Astrocyte of the cerebellum (primary cell): ENCODE measurements at regions not wholly inside any gene's neighbourhood (a gene's known extent, or its start where the extent isn't known, plus 50 kb on each side); places are given as distances from the start of the nearest gene placed in this dataset.

Experiments
- DNase-seq: peaks from one replicate; pipeline ENCODE4 v3.0.0-alpha.2; 2011; ENCODE audit warnings: low read depth
- H3K4me3 ChIP-seq: 2 replicates; pipeline ENCODE4 v1.5.1; 2011; ENCODE audit warnings: mild to moderate bottlenecking, low read depth, low read length, moderate library complexity
- CTCF ChIP-seq: IDR thresholded peaks from 2 replicates; pipeline ENCODE4 v1.5.1; 2012; ENCODE audit warnings: low read length, low read depth, moderate library complexity, mild to moderate bottlenecking; ENCODE audit errors: missing control alignments
- in situ Hi-C: cut with HindIII; loops from 2 replicates; pipeline ENCODE4 v1.10.0; 2017; ENCODE audit warnings: low sequenced_read_pairs

- no peak for DNase-seq
- in situ Hi-C loops = no loop called here
- H3K4me3 ChIP-seq = no peak overlapping the region
- TF ChIP-seq CTCF = no peak
Observed at GRCh38 chr1:38624336-38625039, 235.1 kb downstream of the RRAGC start.

- no peak overlapping the region for H3K4me3 ChIP-seq
- in situ Hi-C loops = no loop called here
- DNase-seq = no peak
- TF ChIP-seq CTCF = no peak
Observed at GRCh38 chr1:38623529-38623928, 236.0 kb downstream of the RRAGC start.

- in situ Hi-C loops = no loop called here
- no peak for TF ChIP-seq CTCF
- H3K4me3 ChIP-seq = no peak overlapping the region
- DNase-seq = no peak
Observed at GRCh38 chr1:38622197-38622596, 237.4 kb downstream of the RRAGC start.

- in situ Hi-C loops = no loop called here
- no peak overlapping the region for H3K4me3 ChIP-seq
- no peak for TF ChIP-seq CTCF
- no peak for DNase-seq
Observed at GRCh38 chr1:38616846-38617245, 242.7 kb downstream of the RRAGC start.

GRCh38 chr1:38615680-38616079, 243.9 kb downstream of the RRAGC start:
- H3K4me3 ChIP-seq = no peak overlapping the region
- TF ChIP-seq CTCF = no peak
- no peak for DNase-seq
- in situ Hi-C loops = no loop called here

GRCh38 chr1:38614861-38615260, 244.7 kb downstream of the RRAGC start:
- no peak overlapping the region for H3K4me3 ChIP-seq
- no peak for TF ChIP-seq CTCF
- DNase-seq = no peak
- in situ Hi-C loops = no loop called here

- no peak overlapping the region for H3K4me3 ChIP-seq
- no peak for DNase-seq
- in situ Hi-C loops = no loop called here
- TF ChIP-seq CTCF = no peak
Observed at GRCh38 chr1:38613996-38614395, 245.6 kb downstream of the RRAGC start.
